GM21526 (cell line): ENCODE measurements at regions not wholly inside any gene's neighbourhood (a gene's known extent, or its start where the extent isn't known, plus 50 kb on each side); places are given as distances from the start of the nearest gene placed in this dataset.
A peak's percentile ranks its signal among the peaks of the same experiment; 100 is the strongest.
"Not testable (repeated sequence)": the region's sequence is repeated elsewhere in the genome, so short reads cannot be mapped to it uniquely, and the experiment has no call there.

Experiments used
- ATAC-seq: cut with Tn5 transposase; IDR thresholded peaks from one replicate; pipeline ENCODE4 v1.9.1; 2021; ENCODE audit warnings: moderate library complexity; ENCODE audit not compliant: unreplicated experiment, low FRiP score

- no peak for ATAC-seq
Measured at GRCh38 chr4:53722110-53722509, 130.8 kb upstream of the LNX1 start.

- ATAC-seq = no peak
Measured at GRCh38 chr4:53721263-53721662, 130.0 kb upstream of the LNX1 start.

GRCh38 chr4:53720776-53721175 lies 129.5 kb upstream of the LNX1 start:
- no peak for ATAC-seq

GRCh38 chr4:53717064-53717549 lies 125.8 kb upstream of the LNX1 start:
- ATAC-seq = no peak

GRCh38 chr4:53716471-53717063 lies 125.3 kb upstream of the LNX1 start:
- ATAC-seq = no peak

- no peak for ATAC-seq
Measured at GRCh38 chr4:53716011-53716410, 124.7 kb upstream of the LNX1 start.

- no peak for ATAC-seq
Measured at GRCh38 chr4:53714236-53715140, 123.2 kb upstream of the LNX1 start.

GRCh38 chr4:53713767-53714166 lies 122.5 kb upstream of the LNX1 start:
- ATAC-seq = no peak

GRCh38 chr4:53713296-53713695 lies 122.0 kb upstream of the LNX1 start:
- ATAC-seq = no peak

GRCh38 chr4:53712408-53713020 lies 121.2 kb upstream of the LNX1 start:
- no peak for ATAC-seq

GRCh38 chr4:53711926-53712325 lies 120.6 kb upstream of the LNX1 start:
- no peak for ATAC-seq

GRCh38 chr4:53709693-53710092 lies 118.4 kb upstream of the LNX1 start:
- no peak for ATAC-seq

- no peak for ATAC-seq
Measured at GRCh38 chr4:53707491-53707890, 116.2 kb upstream of the LNX1 start.

GRCh38 chr4:53706422-53707032 lies 115.2 kb upstream of the LNX1 start:
- ATAC-seq = peak; percentile 34

- ATAC-seq = no peak
Measured at GRCh38 chr4:53705972-53706371, 114.7 kb upstream of the LNX1 start.

GRCh38 chr4:53705151-53705764 lies 114.0 kb upstream of the LNX1 start:
- ATAC-seq = no peak

- no peak for ATAC-seq
Measured at GRCh38 chr4:53704329-53704728, 113.0 kb upstream of the LNX1 start.

- no peak for ATAC-seq
Measured at GRCh38 chr4:53703267-53703655, 112.0 kb upstream of the LNX1 start.

- peak; percentile 74 for ATAC-seq
Measured at GRCh38 chr4:53702334-53703266, 111.3 kb upstream of the LNX1 start.

GRCh38 chr4:53701260-53701659 lies 110.0 kb upstream of the LNX1 start:
- ATAC-seq = not testable (repeated sequence)
